Heart left ventricle (tissue), 16 donors: ENCODE measurements at regions not wholly inside any gene's neighbourhood (a gene's known extent, or its start where the extent isn't known, plus 50 kb on each side); places are given as distances from the start of the nearest gene placed in this dataset.

Experiments used
- ATAC-seq, 4 donors: fragments of 200-7000 bp; cut with Tn5 transposase; one replicate each; pipeline ENCODE4 v1.9.1; 2020 to 2022; ENCODE audit warnings: moderate library complexity in 4 of 4, mild to moderate bottlenecking in 3 of 4, moderate number of reproducible peaks in 1 of 4
- DNase-seq, 5 donors: peaks; one replicate each; pipeline ENCODE4 v3.0.0-alpha.2; 2020
- H3K27ac ChIP-seq, 12 donors: fragments of 200-600 bp; sonication (generic) in 4 of 12; one replicate each; pipeline versions ENCODE4 v1.5.0 to v1.8.0; 2016 to 2022; ENCODE audit warnings: mild to moderate bottlenecking in 2 of 12
- H3K27me3 ChIP-seq, 9 donors: fragments of 200-600 bp; sonication (generic) in 2 of 9; one replicate each; pipeline versions ENCODE4 v1.5.1 to v1.8.0; 2016 to 2022; ENCODE audit warnings: mild to moderate bottlenecking in 3 of 9
- H3K36me3 ChIP-seq, 9 donors: fragments of 200-600 bp; sonication (generic) in 2 of 9; one replicate each; pipeline versions ENCODE4 v1.5.0 to v1.8.0; 2018 to 2022; ENCODE audit warnings: mild to moderate bottlenecking in 2 of 9
- H3K4me1 ChIP-seq, 12 donors: fragments of 200-600 bp; sonication (generic) in 4 of 12; one replicate each; pipeline versions ENCODE4 v1.5.0 to v1.8.0; 2016 to 2022; ENCODE audit warnings: mild to moderate bottlenecking in 3 of 12
- H3K4me3 ChIP-seq, 12 donors: fragments of 200-600 bp; sonication (generic) in 4 of 12; one replicate each; pipeline versions ENCODE4 v1.5.0 to v1.8.0; 2017 to 2022; ENCODE audit warnings: mild to moderate bottlenecking in 9 of 12, moderate library complexity in 4 of 12
- H3K9me3 ChIP-seq, 12 donors: fragments of 200-600 bp; sonication (generic) in 4 of 12; one replicate each; pipeline versions ENCODE4 v1.5.0 to v1.8.0; 2016 to 2022; ENCODE audit warnings: mild to moderate bottlenecking in 1 of 12
- CTCF ChIP-seq, 12 donors: fragments of 200-600 bp; sonication (generic) in 4 of 12; IDR thresholded peaks; one replicate each; pipeline versions ENCODE4 v1.5.0 to v1.8.0; 2018 to 2022; ENCODE audit warnings: antibody characterized with exemption in 12 of 12, mild to moderate bottlenecking in 5 of 12
- POLR2A ChIP-seq, 2 donors: fragments of 450-650 bp; IDR thresholded peaks; one replicate each; pipeline ENCODE4 v1.6.1; 2017; ENCODE audit warnings: antibody characterized with exemption in 2 of 2, mild to moderate bottlenecking in 2 of 2, moderate library complexity in 2 of 2
- WGBS, 4 donors: extraction: QIAGEN DNeasy Blood & Tissue Kit in 2 of 4; methylation state at CpG; one replicate each; pipeline versions ENCODE4 v1.1.5 to v1.1.7; 2013 to 2018; 5-methylcytosine and 5-hydroxymethylcytosine counted together
- intact Hi-C, 10 donors: fragments of 100-400 bp; cut with DNase I; formaldehyde crosslinking; loops; one replicate each; pipeline versions ENCODE4 v1.11.1 to v1.14.2; 2022
- donor health status: ischemic (EF 13 %, LVEDD 7.1; RV severe dilation, severe dysfunction).
- donor health status: healthy with polysubstance abuse.
- donor health status: DM: no; HTN: yes; CAD: no.
- donor health status: DM: no; HTN: no; CAD: no.
- donor health status: ischemic (EF 25% LVEDD 6.9; RV normal size, moderate dysfunction).
- donor health status: ischemic (EF 25% LVEDD 5.7; RV mildly dilated, moderate dysfunction).
- donor health status: healthy.
- donor health status: DM: yes; HTN: yes; CAD: no.
- donor health status: ischemic (EF 35%, LVEDD 5.7; RV mildly dilated, moderate dysfunction).
- donor health status: nonischemic (EF 11% LVEDD 7.7; RV severe dilation, severe dysfunction).
- donor health status: DM: yes; HTN: yes; CAD: no.
- donor health status: PGD.
- donor health status: ischemic (EF 29% LVEDD 5.4; RV normal size, mild dysfunction).
- donor health status: nonischemic (EF 23%, LVEDD 6.1; RV moderate dilation, normal function).

GRCh38 chr11:91115116-91115515 lies 892.3 kb upstream of the CHORDC1 start:
- no peak for DNase-seq

GRCh38 chr11:91104237-91104636 lies 881.4 kb upstream of the CHORDC1 start:
- ATAC-seq (no peak), DNase-seq (no peak)
- Histone ChIP-seq H3K4me1 (no peaks in the 10 kb centered on the region), H3K4me3 (no peak overlapping the region), H3K9me3 (peaks cover 0 to 7% (median 0%) of the 10 kb centered on the region in 12 donors), H3K27ac (no peak overlapping the region), H3K27me3 (no peaks in the 10 kb centered on the region), H3K36me3 (no peaks in the 10 kb centered on the region)
- intact Hi-C loops = no loop called here
- no peak for TF ChIP-seq POLR2A (IDR thresholded peaks at IDR 0.05)
- WGBS, 4 donors = 44 to 59% (median 51%) methylated on average over 2 of the region's 2 CpGs

More at GRCh38 chr11:91115116-91115515, 892.3 kb upstream of the CHORDC1 start:
- H3K9me3 ChIP-seq = peaks cover 0 to 4% (median 0%) of the 10 kb centered on the region in 12 donors
- 40 to 53% (median 44%) methylated on average over 1 of the region's 1 CpG for WGBS, 4 donors
- H3K4me3 ChIP-seq = no peak overlapping the region
- H3K27me3 ChIP-seq = no peaks in the 10 kb centered on the region
- H3K4me1 ChIP-seq = no peaks in the 10 kb centered on the region
- TF ChIP-seq CTCF (IDR thresholded peaks at IDR 0.05) (no peak), POLR2A (IDR thresholded peaks at IDR 0.05) (no peak)
- intact Hi-C loops = no loop called here
- H3K36me3 ChIP-seq = no peaks in the 10 kb centered on the region
- ATAC-seq = no peak
- H3K27ac ChIP-seq = no peak overlapping the region

- no peaks in the 10 kb centered on the region for H3K4me1 ChIP-seq
- DNase-seq (no peak), ATAC-seq (no peak)
- H3K4me3 ChIP-seq = no peak overlapping the region
- TF ChIP-seq CTCF (IDR thresholded peaks at IDR 0.05) (no peak), POLR2A (IDR thresholded peaks at IDR 0.05) (no peak)
- no peaks in the 10 kb centered on the region for H3K36me3 ChIP-seq
- intact Hi-C loops = no loop called here
- H3K9me3 ChIP-seq = peaks cover 0 to 7% (median 0%) of the 10 kb centered on the region in 12 donors
- H3K27ac ChIP-seq = no peak overlapping the region
- no peaks in the 10 kb centered on the region for H3K27me3 ChIP-seq
- WGBS, 4 donors = 73 to 80% (median 78%) methylated on average over 3 of the region's 3 CpGs
Measured at GRCh38 chr11:91100427-91100826, 877.6 kb upstream of the CHORDC1 start.

- TF ChIP-seq POLR2A (IDR thresholded peaks at IDR 0.05) = no peak
- no peaks in the 10 kb centered on the region for H3K9me3 ChIP-seq
- no peaks in the 10 kb centered on the region for H3K36me3 ChIP-seq
- no peak overlapping the region for H3K27ac ChIP-seq
- H3K4me3 ChIP-seq = no peak overlapping the region
- intact Hi-C loops = no loop called here
- ATAC-seq (no peak), DNase-seq (no peak)
- H3K27me3 ChIP-seq = no peaks in the 10 kb centered on the region
- no peaks in the 10 kb centered on the region for H3K4me1 ChIP-seq
- 49 to 57% (median 54%) methylated on average over 2 of the region's 2 CpGs for WGBS, 4 donors
Measured at GRCh38 chr11:91097083-91097482, 874.2 kb upstream of the CHORDC1 start.

GRCh38 chr11:91093141-91093540 lies 870.3 kb upstream of the CHORDC1 start:
- no peaks in the 10 kb centered on the region for H3K27me3 ChIP-seq
- H3K9me3 ChIP-seq = no peaks in the 10 kb centered on the region

More at GRCh38 chr11:91093141-91093540, 870.3 kb upstream of the CHORDC1 start:
- TF ChIP-seq POLR2A (IDR thresholded peaks at IDR 0.05) = no peak
- no peak for TF ChIP-seq CTCF (IDR thresholded peaks at IDR 0.05)
- intact Hi-C loops = no loop called here
- no peak overlapping the region for H3K27ac ChIP-seq
- H3K36me3 ChIP-seq = no peaks in the 10 kb centered on the region
- H3K4me3 ChIP-seq = no peak overlapping the region
- DNase-seq (no peak), ATAC-seq (no peak)
- no peaks in the 10 kb centered on the region for H3K4me1 ChIP-seq
